COLO829 (cell line): ENCODE measurements at regions not wholly inside any gene's neighbourhood (a gene's known extent, or its start where the extent isn't known, plus 50 kb on each side); places are given as distances from the start of the nearest gene placed in this dataset.

Experiments used
- DNase-seq: peaks from one replicate; pipeline ENCODE4 v3.0.0; 2012; ENCODE audit warnings: low spot score

- no peak for DNase-seq
These were observed 108.4 kb upstream of the RASGRP1 start for GRCh38 chr15:38672814-38673670.

- no peak for DNase-seq
These were observed 109.8 kb upstream of the RASGRP1 start for GRCh38 chr15:38674448-38674847.

- DNase-seq = no peak
These were observed 113.7 kb upstream of the RASGRP1 start for GRCh38 chr15:38678281-38678680.

- DNase-seq = no peak
These were observed 116.2 kb upstream of the RASGRP1 start for GRCh38 chr15:38680775-38681174.

GRCh38 chr15:38682363-38682762 lies 117.7 kb upstream of the RASGRP1 start:
- DNase-seq = no peak

- no peak for DNase-seq
These were observed 118.2 kb upstream of the RASGRP1 start for GRCh38 chr15:38682861-38683260.

- no peak for DNase-seq
These were observed 119.0 kb upstream of the RASGRP1 start for GRCh38 chr15:38683382-38684242.

GRCh38 chr15:38684440-38685010 lies 119.9 kb upstream of the RASGRP1 start:
- no peak for DNase-seq

- no peak for DNase-seq
These were observed 121.2 kb upstream of the RASGRP1 start for GRCh38 chr15:38685686-38686339.

- DNase-seq = no peak
These were observed 122.7 kb upstream of the RASGRP1 start for GRCh38 chr15:38687340-38687739.

GRCh38 chr15:38687775-38688495 lies 123.3 kb upstream of the RASGRP1 start:
- no peak for DNase-seq

GRCh38 chr15:38688761-38689160 lies 124.1 kb upstream of the RASGRP1 start:
- DNase-seq = no peak

- no peak for DNase-seq
These were observed 124.9 kb upstream of the RASGRP1 start for GRCh38 chr15:38689522-38689921.

GRCh38 chr15:38690216-38690615 lies 125.6 kb upstream of the RASGRP1 start:
- DNase-seq = no peak

GRCh38 chr15:38690719-38691332 lies 126.2 kb upstream of the RASGRP1 start:
- DNase-seq = peak; percentile 72

- no peak for DNase-seq
These were observed 126.8 kb upstream of the RASGRP1 start for GRCh38 chr15:38691377-38691776.

GRCh38 chr15:38691965-38692788 lies 127.6 kb upstream of the RASGRP1 start:
- no peak for DNase-seq

GRCh38 chr15:38692789-38693062 lies 128.1 kb upstream of the RASGRP1 start:
- no peak for DNase-seq

GRCh38 chr15:38695249-38696108 lies 130.9 kb upstream of the RASGRP1 start:
- DNase-seq = no peak
